GM18867 (cell line): ENCODE measurements at regions not wholly inside any gene's neighbourhood (a gene's known extent, or its start where the extent isn't known, plus 50 kb on each side); places are given as distances from the start of the nearest gene placed in this dataset.
"Not testable (repeated sequence)": the region's sequence is repeated elsewhere in the genome, so short reads cannot be mapped to it uniquely, and the experiment has no call there.

Source experiments
- ATAC-seq: cut with Tn5 transposase; IDR thresholded peaks from one replicate; pipeline ENCODE4 v1.9.1; 2021; ENCODE audit warnings: mild to moderate bottlenecking, moderate library complexity; ENCODE audit not compliant: unreplicated experiment

DNA sequence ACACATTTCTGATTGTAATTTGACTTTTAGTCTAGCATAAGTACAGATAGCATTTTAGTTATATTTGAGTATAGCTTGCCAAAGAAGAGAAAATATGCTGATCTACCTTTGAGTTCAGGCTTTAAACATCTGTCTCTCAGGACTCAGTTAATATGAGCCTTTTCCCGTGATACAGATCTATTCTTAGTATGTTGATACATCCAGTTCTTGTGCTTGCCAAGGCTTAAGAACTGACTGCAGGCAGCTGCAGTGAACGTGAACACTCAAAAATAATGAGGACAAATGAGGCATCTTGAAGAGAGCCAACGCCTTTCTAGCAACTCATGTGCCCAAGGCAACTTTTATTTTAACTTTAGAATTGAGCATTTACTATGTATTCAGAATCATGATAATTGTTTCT is 325.5 kb downstream of the SI start:
- no peak for ATAC-seq

- ATAC-seq = no peak
These were observed 329.7 kb downstream of the SI start for GRCh38 chr3:164748626-164749025.

DNA sequence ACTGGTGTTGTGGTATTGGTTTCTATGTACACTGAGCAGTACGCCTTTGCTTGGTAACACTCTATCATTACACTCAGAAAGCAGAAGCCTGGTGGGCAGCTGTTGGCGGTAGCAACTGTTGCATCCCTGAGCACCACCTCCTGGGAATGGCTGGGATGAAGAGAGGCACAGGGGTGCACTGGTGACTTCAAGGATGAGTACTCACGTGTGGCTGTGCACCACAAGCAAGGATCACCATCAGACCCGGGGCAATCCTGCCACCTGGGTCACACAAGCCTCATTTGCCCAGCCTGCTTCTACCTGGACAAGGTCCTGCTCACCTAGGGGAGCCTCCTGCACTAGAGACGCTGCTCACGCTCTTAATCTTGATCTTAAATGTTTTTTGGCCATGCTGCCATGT is 336.4 kb downstream of the SI start:
- no peak for ATAC-seq

GRCh38 chr3:164737174-164737573 is 341.1 kb downstream of the SI start:
- no peak for ATAC-seq

- ATAC-seq = no peak
These were observed 346.1 kb downstream of the SI start for GRCh38 chr3:164732166-164732565.

DNA sequence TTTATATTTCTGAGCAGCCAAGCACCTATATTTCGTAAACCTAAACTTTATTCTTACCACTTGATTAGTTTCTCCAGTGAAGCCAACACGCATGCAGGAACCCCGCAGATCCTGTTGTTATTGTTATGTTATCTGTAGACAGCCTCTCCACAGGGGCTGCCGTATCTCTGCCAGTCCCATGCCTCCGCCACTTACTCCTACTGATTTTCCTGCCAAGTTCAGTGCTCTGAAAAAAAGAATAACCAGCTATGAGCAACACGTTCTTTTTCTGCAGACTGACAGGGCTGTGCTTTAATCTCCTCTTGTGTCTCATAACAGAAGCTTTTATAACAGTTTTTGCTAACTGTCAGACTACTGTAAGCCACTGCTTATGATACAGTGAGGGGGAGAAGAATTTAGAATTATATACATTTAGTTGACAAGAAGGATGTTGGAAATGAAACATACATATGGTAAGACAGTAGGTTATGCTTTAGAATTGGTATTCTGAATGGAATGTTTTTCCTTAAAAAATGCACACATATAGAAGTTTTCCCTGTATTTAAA is 347.4 kb downstream of the SI start:
- no peak for ATAC-seq

DNA sequence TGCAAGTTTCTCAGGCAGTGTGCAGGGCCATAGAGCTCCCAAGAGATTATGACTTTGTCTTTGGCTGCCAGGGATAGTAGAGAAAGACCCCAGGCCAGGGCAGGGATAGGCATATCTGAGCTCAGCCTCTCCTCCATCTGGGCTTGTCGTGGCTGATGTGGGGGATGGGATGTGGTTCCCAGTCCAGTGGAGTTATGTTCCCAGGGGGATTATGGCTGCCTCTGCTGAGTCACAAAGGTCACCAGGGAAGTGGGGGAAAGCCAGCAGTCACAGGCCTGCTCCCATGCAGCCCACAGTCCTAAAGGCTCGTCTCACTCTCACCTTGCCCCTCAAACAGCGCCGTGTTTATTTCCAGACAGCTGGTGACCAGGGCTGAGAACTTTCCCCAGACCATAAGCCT is 354.9 kb downstream of the SI start:
- no peak for ATAC-seq

GRCh38 chr3:164702808-164703207 is 375.5 kb downstream of the SI start:
- not testable (repeated sequence) for ATAC-seq

GRCh38 chr3:164687902-164688301 is 390.4 kb downstream of the SI start:
- ATAC-seq = no peak

DNA sequence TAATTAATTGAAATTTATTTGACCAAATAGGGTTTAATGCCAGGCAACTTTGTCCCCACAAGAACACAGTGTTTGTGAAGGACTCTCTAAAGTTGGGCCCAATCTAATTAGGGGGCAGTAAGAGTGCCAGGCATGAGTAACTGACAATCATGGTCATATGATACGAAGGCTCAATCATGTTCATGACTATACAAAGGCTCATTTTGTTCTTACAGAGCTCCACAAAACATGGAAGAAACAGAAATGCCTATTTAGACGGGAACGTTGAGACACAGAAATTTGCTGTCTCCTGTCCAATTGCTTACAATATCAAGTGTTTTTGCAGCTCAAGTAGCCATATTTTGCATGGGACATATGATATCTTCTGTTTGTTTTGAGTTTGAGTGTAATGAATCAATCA is 391.1 kb downstream of the SI start:
- ATAC-seq = no peak

GRCh38 chr3:164683489-164683888 is 394.8 kb downstream of the SI start:
- ATAC-seq = no peak

- ATAC-seq = no peak
These were observed 399.1 kb downstream of the SI start for GRCh38 chr3:164679245-164679644.

- ATAC-seq = no peak
These were observed 401.0 kb downstream of the SI start for GRCh38 chr3:164677317-164677716.

GRCh38 chr3:164673738-164674137 is 404.6 kb downstream of the SI start:
- no peak for ATAC-seq

- ATAC-seq = no peak
These were observed 420.2 kb downstream of the SI start for GRCh38 chr3:164658125-164658524.

- no peak for ATAC-seq
These were observed 420.7 kb downstream of the SI start for GRCh38 chr3:164657631-164658030.

- ATAC-seq = no peak
These were observed 422.8 kb downstream of the SI start for GRCh38 chr3:164655462-164655861.

DNA sequence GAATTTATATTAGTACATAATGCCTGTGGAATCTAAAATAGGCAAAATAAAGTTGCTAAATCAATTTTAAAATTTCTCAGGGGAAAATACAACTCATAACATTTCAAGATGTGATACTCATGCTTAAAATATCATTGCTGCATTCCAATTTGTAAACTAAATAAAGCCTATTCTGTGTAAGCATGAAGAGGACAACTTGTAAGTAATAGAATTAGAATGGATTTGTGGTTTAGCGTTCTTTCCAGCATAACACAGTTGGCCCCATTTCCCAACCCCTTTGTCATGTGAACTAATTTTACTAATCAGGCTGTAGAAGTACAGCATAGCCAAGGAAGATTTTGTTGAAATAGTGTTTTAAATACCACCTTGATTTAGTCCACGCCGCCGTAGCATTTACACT is 437.2 kb downstream of the SI start:
- no peak for ATAC-seq

- ATAC-seq = no peak
These were observed 437.7 kb downstream of the SI start for GRCh38 chr3:164640591-164640990.

GRCh38 chr3:164620956-164621355 is 457.3 kb downstream of the SI start:
- ATAC-seq = no peak

DNA sequence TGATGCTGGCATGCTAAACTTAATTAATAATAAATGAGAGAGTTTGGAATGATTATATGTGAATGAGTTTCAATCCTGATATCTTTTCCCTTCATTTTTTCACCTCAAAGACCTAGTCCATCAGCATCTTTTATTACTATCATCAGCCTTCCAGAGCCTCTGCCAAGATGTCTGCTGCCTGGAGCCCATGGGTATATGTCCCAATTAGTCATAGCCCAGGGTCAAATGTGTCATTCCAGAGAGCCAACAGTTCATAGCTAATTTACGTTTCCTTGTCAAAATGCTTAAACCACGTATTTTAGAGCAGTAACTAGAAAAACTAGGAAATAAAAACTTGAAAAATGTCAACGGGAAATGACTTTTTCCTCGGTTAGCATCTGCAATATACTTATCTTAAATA is 457.9 kb downstream of the SI start:
- no peak for ATAC-seq

- no peak for ATAC-seq
These were observed 465.5 kb downstream of the SI start for GRCh38 chr3:164612751-164613150.

DNA sequence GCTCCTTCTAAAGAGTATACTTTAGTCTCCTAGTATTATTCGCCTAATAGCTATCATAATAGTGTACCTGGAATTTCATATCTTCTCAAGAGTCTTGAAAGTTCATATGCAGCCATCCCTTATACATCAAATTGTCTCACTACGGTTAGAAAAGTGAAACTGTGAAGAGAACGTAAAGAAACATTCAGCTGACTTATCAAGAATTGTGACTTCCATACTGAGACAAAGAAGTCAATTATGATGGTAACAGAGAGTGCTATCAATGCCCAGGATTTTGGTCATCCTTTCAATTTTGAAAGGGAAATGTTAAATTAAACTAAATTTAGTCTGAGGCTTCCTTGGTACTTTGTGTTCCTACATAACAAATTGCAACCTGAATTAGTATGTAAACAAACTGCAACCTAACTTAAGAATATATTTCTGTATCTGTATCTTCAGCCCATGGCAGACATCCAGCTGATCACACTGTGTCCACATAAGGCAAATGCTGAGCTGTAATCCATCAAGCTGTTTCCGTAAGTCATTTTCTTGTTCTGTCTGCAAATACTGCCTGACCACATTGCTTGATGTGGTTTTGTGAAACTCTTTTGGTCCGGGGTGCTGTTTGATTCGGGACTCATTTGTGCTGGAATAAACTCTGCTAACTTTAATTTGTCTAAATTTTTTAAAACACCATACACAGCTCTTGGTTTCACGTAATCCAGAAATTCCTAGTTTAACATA is 469.6 kb downstream of the SI start:
- ATAC-seq = no peak
